ACC112 (cell line): ENCODE measurements at regions not wholly inside any gene's neighbourhood (a gene's known extent, or its start where the extent isn't known, plus 50 kb on each side); places are given as distances from the start of the nearest gene placed in this dataset.

Source experiments
- H2AFZ ChIP-seq: fragments of 200-600 bp; sonication (generic); one replicate; pipeline ENCODE4 v1.6.0; 2017; ENCODE audit warnings: antibody characterized with exemption, low read length; ENCODE audit not compliant: unreplicated experiment
- H3K27ac ChIP-seq: fragments of 200-600 bp; sonication (generic); 2 replicates; pipeline ENCODE4 v1.5.1; 2014; ENCODE audit warnings: low read depth, mild to moderate bottlenecking, antibody characterized with exemption, low read length, moderate library complexity
- H3K27me3 ChIP-seq: fragments of 200-600 bp; sonication (generic); 2 replicates; pipeline ENCODE4 v1.6.1; 2014; ENCODE audit warnings: mild to moderate bottlenecking, antibody characterized with exemption, low read length, moderate library complexity, mixed read lengths; ENCODE audit not compliant: insufficient read depth
- H3K36me3 ChIP-seq: fragments of 200-600 bp; sonication (generic); 2 replicates; pipeline ENCODE4 v1.6.1; 2016; ENCODE audit warnings: mild to moderate bottlenecking, antibody characterized with exemption, low read length, moderate library complexity, mixed read lengths; ENCODE audit not compliant: insufficient read depth
- H3K4me1 ChIP-seq: fragments of 200-600 bp; sonication (generic); one replicate; pipeline ENCODE4 v1.6.1; 2016; ENCODE audit warnings: low read length, mixed read lengths; ENCODE audit not compliant: insufficient read depth, unreplicated experiment, control insufficient read depth
- H3K4me3 ChIP-seq: fragments of 200-600 bp; sonication (generic); 2 replicates; pipeline ENCODE4 v1.5.1; 2014; ENCODE audit warnings: mild to moderate bottlenecking, low read depth, low read length
- H3K79me2 ChIP-seq: fragments of 200-600 bp; sonication (generic); one replicate; pipeline ENCODE4 v1.6.0; 2016; ENCODE audit warnings: low read length; ENCODE audit not compliant: control insufficient read depth, unreplicated experiment, insufficient read depth

DNA sequence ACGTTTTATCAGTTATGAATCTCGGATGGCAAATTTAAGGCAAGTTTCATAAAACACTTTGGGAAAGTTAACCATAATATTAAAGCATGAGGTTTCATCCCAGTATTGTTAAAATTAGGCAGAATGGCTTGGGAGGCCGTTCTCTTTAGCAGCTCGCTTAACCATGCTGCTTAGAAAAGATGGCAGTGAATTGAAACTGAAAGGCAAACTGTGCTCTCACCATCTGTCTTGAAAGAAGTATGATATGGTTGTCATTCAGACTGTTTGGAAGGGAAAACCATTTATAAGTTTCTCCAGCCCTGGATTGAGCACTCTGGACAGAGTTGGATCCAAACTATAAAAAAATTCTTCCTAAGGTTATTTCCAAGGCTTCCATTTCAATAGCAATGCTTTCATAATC is 332.3 kb upstream of the SUCLG2 start:
- no peak overlapping the region for H3K27ac ChIP-seq
- no peak overlapping the region for H2AFZ ChIP-seq
- H3K27me3 ChIP-seq = no peaks in the 10 kb centered on the region
- no peaks in the 10 kb centered on the region for H3K79me2 ChIP-seq
- H3K36me3 ChIP-seq = no peaks in the 10 kb centered on the region
- H3K4me1 ChIP-seq = no peaks in the 10 kb centered on the region
- H3K4me3 ChIP-seq = no peak overlapping the region

DNA sequence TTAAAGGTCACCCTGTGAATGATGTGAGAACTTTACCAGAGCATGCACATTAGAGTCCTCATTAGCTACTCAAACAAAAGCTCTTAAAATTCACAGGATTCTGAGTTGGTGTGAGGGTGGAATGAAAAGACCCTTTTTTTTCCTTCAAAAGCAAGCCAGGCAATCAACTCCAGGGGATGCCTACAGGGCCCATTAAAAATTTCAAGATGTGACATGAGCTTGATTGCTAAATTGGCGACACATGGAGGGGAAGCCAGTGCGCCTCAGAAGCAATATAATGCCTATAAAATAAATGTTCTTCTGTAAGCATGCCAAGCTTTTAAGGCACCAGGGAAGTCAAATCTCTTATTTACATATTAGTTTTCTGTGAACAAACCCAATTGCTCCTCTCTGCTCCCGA is 328.8 kb upstream of the SUCLG2 start:
- Histone ChIP-seq H3K36me3 (no peaks in the 10 kb centered on the region), H3K27me3 (no peaks in the 10 kb centered on the region), H3K4me1 (no peaks in the 10 kb centered on the region), H3K4me3 (no peak overlapping the region), H2AFZ (no peak overlapping the region), H3K27ac (no peak overlapping the region), H3K79me2 (no peaks in the 10 kb centered on the region)

DNA sequence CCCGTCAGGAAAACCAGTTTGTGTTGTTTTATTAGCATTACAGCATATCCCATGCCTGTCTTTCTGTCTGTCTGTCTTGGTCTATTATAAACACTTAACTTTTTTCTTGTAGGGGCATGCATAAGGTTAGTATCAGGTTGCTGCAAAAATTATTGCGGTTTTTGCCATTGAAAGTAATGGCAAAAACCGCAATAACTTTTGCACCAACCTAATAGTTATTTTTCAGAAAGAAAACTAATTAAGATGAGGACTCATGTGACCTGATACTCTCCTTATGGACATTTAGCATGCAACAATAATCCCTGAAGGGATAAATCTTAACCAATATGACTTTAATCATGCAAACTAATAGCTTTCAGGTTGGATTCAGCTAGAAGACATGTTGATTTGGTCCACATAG is 326.7 kb upstream of the SUCLG2 start:
- no peaks in the 10 kb centered on the region for H3K27me3 ChIP-seq
- no peaks in the 10 kb centered on the region for H3K79me2 ChIP-seq
- H3K4me3 ChIP-seq = no peak overlapping the region
- H3K27ac ChIP-seq = no peak overlapping the region
- H2AFZ ChIP-seq = no peak overlapping the region
- no peaks in the 10 kb centered on the region for H3K4me1 ChIP-seq
- no peaks in the 10 kb centered on the region for H3K36me3 ChIP-seq

DNA sequence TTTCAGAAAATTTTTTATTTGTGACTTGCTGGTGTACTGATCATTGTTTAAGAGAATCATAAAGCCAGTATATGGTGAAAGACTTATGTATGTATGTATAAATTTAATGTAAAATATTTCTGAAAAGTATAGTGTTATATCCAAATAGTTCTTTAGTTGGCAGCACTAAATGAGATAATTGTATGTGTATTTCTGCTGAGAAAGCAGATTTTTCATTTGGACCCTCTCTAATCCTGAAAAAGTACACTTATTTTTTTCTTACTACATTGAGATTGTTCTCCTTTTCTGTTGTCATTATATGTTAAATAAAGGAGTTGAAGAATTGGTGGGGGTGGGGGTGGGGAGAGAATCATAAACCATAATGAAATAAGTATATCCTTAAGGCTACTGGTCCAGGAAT is 324.9 kb upstream of the SUCLG2 start:
- Histone ChIP-seq H3K4me1 (no peaks in the 10 kb centered on the region), H3K4me3 (no peak overlapping the region), H3K27me3 (no peaks in the 10 kb centered on the region), H3K79me2 (no peaks in the 10 kb centered on the region), H3K36me3 (no peaks in the 10 kb centered on the region), H3K27ac (no peak overlapping the region), H2AFZ (no peak overlapping the region)

DNA sequence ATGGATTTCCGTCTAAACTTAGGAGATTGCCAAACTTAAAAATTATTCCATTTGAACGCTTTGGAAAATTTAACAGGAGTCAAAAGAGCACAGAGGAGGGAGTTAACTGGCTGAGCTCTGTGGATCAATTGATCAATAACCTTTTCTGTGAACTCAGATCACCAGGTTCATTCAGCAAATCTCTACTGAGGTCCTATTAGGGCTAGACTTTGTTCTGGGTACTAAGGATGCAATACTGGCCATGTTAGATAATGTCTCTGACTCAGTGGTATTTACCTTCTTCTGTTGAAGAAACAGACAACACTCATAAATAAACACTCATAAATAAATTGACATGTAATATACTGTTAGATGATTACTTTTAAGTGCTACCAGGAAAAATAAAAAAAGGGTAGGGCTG is 323.4 kb upstream of the SUCLG2 start:
- Histone ChIP-seq H3K4me3 (no peak overlapping the region), H3K79me2 (no peaks in the 10 kb centered on the region), H3K4me1 (no peaks in the 10 kb centered on the region), H2AFZ (no peak overlapping the region), H3K36me3 (no peaks in the 10 kb centered on the region), H3K27ac (no peak overlapping the region), H3K27me3 (no peaks in the 10 kb centered on the region)

DNA sequence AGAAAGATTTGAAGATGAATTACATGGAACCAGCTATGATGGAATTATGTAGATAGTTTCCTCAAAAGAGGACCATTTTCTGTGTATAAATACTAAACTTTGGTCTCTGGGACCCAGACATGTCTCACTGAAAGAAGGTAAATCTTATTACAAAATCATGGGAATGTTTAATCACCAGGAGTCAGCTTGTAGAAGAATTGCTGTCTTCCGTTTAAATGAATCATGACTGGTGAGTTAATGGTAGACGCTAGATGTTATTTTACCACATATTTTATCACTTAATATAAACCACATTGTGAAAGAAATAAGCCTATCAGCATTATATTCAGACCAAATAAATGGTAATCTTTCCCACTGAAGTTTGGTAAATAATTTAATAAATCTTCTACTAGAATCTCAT is 322.3 kb upstream of the SUCLG2 start:
- Histone ChIP-seq H3K27me3 (no peaks in the 10 kb centered on the region), H3K27ac (no peak overlapping the region), H3K79me2 (no peaks in the 10 kb centered on the region), H3K36me3 (no peaks in the 10 kb centered on the region), H3K4me1 (no peaks in the 10 kb centered on the region), H2AFZ (no peak overlapping the region), H3K4me3 (no peak overlapping the region)

DNA sequence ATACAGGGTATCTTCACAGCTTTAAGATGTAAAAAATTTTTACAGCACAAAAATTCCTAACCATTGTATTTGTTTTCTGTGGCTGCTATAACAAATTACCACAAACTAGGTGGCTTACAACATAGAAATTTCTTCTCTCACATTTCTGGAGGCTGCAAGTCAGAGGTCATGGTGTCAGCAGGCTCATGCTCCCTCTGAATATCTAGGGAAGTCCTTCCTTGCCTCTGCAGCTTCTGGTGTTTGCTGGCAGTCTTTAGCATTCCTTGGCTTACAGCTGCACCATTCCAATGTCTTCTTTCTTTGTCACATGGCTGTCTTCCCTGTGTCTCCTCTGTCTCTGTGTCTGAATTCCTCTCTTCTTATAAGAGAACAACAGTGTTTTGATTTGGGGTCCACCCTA is 310.2 kb upstream of the SUCLG2 start:
- no peaks in the 10 kb centered on the region for H3K27me3 ChIP-seq
- no peak overlapping the region for H3K27ac ChIP-seq
- no peak overlapping the region for H2AFZ ChIP-seq
- H3K4me1 ChIP-seq = no peaks in the 10 kb centered on the region
- no peak overlapping the region for H3K4me3 ChIP-seq
- H3K79me2 ChIP-seq = no peaks in the 10 kb centered on the region
- H3K36me3 ChIP-seq = no peaks in the 10 kb centered on the region

DNA sequence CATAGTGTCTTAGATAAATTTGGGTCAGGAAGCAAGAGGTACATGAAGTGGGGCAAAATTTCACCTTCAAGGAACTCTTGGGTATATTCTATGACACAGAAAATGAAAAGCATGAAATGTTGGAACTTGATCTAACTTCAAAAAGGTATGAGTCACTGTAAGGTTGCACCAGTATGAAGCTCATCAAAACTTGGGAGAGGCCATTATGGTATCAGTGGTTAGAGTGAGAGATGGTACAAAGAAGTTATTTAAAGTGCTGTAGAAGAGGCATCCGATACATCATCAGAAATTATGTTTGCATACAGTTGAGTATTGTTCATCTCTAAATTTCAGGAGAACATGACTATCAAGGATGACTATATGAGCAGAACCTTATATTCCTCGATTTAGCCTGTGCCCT is 302.9 kb upstream of the SUCLG2 start:
- H3K79me2 ChIP-seq = no peaks in the 10 kb centered on the region
- H3K27ac ChIP-seq = no peak overlapping the region
- H3K36me3 ChIP-seq = no peaks in the 10 kb centered on the region
- H3K4me1 ChIP-seq = no peaks in the 10 kb centered on the region
- no peak overlapping the region for H2AFZ ChIP-seq
- no peak overlapping the region for H3K4me3 ChIP-seq
- no peaks in the 10 kb centered on the region for H3K27me3 ChIP-seq

DNA sequence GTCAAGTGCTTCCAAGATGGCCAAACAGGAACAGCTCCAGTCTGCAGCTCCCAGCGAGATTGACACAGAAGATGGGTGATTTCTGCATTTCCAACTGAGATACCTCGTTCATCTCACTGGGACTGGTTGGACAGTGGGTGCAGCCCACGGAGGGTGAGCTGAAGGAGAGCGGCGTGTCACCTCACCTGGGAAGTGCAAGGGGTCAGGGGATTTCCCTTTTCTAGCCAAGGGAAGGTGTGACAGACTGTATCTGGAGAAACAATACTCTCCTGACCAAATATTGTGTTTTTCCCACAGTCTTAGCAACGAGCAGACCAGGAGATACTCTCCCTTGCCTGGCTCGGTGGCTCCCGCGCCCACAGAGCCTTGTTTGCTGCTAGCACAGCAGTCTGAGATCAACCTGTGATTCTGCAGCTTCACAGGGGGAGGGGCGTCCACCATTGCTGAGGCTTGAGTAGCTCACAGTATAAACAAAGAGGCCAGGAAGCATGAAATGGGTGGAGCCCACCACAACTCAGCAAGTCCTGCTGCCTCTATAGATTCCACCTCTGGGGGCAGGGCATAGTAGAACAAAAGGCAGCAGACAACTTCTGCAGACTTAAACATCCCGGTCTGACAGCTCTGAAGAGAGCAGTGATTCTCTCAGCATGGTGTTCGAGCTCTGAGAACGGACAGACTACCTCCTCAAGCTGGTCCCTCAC is 293.5 kb upstream of the SUCLG2 start:
- Histone ChIP-seq H3K4me1 (no peaks in the 10 kb centered on the region), H2AFZ (no peak overlapping the region), H3K27me3 (no peaks in the 10 kb centered on the region), H3K27ac (no peak overlapping the region), H3K79me2 (no peaks in the 10 kb centered on the region), H3K36me3 (no peaks in the 10 kb centered on the region), H3K4me3 (no peak overlapping the region)

DNA sequence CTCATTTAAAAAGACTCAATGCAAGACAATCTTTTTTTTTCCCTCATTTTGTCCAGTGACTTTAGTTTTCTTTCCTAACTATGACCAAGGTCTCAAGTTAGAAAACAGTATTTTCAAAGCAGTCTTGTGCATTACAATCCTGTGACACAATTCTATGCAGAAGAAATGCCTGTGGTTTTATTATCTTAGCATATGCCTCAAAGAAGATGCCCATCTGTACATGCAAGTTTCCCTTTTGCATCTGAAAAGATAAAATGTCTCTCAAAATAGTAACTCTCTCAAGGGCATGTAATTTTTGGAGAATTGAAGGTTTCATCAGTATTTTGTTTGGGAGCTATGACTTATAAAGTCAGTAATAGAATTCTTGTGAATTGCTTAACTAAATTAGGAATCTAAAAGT is 292.0 kb upstream of the SUCLG2 start:
- Histone ChIP-seq H3K4me3 (no peak overlapping the region), H3K36me3 (no peaks in the 10 kb centered on the region), H3K79me2 (no peaks in the 10 kb centered on the region), H3K27ac (no peak overlapping the region), H3K4me1 (no peaks in the 10 kb centered on the region), H2AFZ (no peak overlapping the region), H3K27me3 (no peaks in the 10 kb centered on the region)

DNA sequence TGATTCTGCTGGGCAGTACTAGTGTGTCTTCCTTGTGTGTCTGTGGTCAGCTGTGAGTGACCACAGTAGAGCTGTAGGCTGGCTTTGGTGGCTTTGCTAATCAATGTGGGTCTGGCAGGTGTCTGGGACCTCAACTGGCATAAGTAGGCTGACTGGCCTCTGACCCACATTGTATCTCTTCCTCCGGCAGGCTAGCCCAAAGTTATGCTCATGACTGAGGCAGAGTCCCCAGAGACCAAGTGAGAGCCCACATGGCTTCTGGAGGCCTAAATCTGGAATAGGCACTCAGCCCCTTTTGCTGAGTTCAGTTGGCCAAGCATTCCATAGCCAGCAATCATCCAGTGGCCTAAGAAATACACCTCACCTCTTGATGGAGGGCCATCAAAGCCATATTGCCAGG is 289.1 kb upstream of the SUCLG2 start:
- Histone ChIP-seq H3K27me3 (no peaks in the 10 kb centered on the region), H3K4me1 (no peaks in the 10 kb centered on the region), H3K36me3 (no peaks in the 10 kb centered on the region), H3K79me2 (no peaks in the 10 kb centered on the region), H3K27ac (no peak overlapping the region), H2AFZ (no peak overlapping the region), H3K4me3 (no peak overlapping the region)
